HEK293 (cell line): ENCODE measurements at regions not wholly inside any gene's neighbourhood (a gene's known extent, or its start where the extent isn't known, plus 50 kb on each side); places are given as distances from the start of the nearest gene placed in this dataset.

Experiments
- CTCF ChIA-PET: fragments of 350-600 bp; formaldehyde crosslinking; extraction: SDS; loops from one replicate; lab custom pipeline; 2021; ENCODE audit warnings: antibody characterized with exemption; lab: Yijun Ruan, JAX
- POLR2A ChIA-PET: fragments of 300-600 bp; formaldehyde crosslinking; extraction: SDS; loops from one replicate; lab custom pipeline; 2020; ENCODE audit warnings: antibody characterized with exemption, inconsistent platforms; lab: Yijun Ruan, JAX
- H3K27ac ChIP-seq: fragments of 200-500 bp; sonication (Bioruptor generic); 2 replicates; pipeline ENCODE4 v1.5.1; 2014; ENCODE audit warnings: low read depth, low read length, control low read depth, inconsistent platforms; ENCODE audit errors: extremely low read depth
- H3K36me3 ChIP-seq, 2 experiments: fragments of 200-500 bp in 1 of 2; sonication (Bioruptor generic) in 1 of 2; 1 replicate in 1 of 2; 2 replicates in 1 of 2; pipeline ENCODE4 v1.5.1; 2014 to 2017; ENCODE audit warnings: inconsistent platforms in 2 of 2, low read length in 2 of 2; ENCODE audit not compliant: control insufficient read depth in 2 of 2, insufficient read depth in 1 of 2
- H3K4me1 ChIP-seq: fragments of 200-500 bp; sonication (Bioruptor generic); 2 replicates; pipeline ENCODE4 v1.5.1; 2014; ENCODE audit warnings: mild to moderate bottlenecking, low read length, inconsistent platforms; ENCODE audit not compliant: control insufficient read depth, insufficient read depth
- H3K4me3 ChIP-seq: 2 replicates; pipeline ENCODE4 v1.5.1; 2011; ENCODE audit warnings: low read depth, mild to moderate bottlenecking, control low read depth, low read length, moderate library complexity
- H3K9me3 ChIP-seq: fragments of 200-500 bp; sonication (Bioruptor generic); 2 replicates; pipeline ENCODE4 v1.5.1; 2014; ENCODE audit warnings: low read depth, low read length, inconsistent platforms; ENCODE audit not compliant: control insufficient read depth, insufficient read depth
- HIC1 ChIP-seq: fragments of 450-650 bp; formaldehyde crosslinking; IDR thresholded peaks from 2 replicates; pipeline ENCODE4 v1.5.1; 2016; ENCODE audit warnings: missing biosample characterization, missing genetic modification characterization
- PRDM4 ChIP-seq: fragments of 450-650 bp; formaldehyde crosslinking; IDR thresholded peaks from 2 replicates; pipeline ENCODE4 v1.5.1; 2017; ENCODE audit warnings: missing biosample characterization, missing genetic modification characterization
- REPIN1 ChIP-seq: fragments of 450-650 bp; formaldehyde crosslinking; IDR thresholded peaks from 2 replicates; pipeline ENCODE4 v1.5.1; 2017; ENCODE audit warnings: missing biosample characterization, missing genetic modification characterization, low read depth
- SALL2 ChIP-seq: fragments of 450-650 bp; formaldehyde crosslinking; IDR thresholded peaks from 2 replicates; pipeline ENCODE4 v1.5.0; 2017; ENCODE audit warnings: missing biosample characterization, mild to moderate bottlenecking, missing genetic modification characterization, borderline replicate concordance
- YY1 ChIP-seq: fragments of 450-650 bp; formaldehyde crosslinking; IDR thresholded peaks from 2 replicates; pipeline ENCODE4 v1.5.1; 2018; ENCODE audit warnings: missing biosample characterization, missing genetic modification characterization
- ZBTB26 ChIP-seq: fragments of 450-650 bp; formaldehyde crosslinking; optimal IDR thresholded peaks from 2 replicates; pipeline ENCODE3; 2016; ENCODE audit warnings: missing biosample characterization, mild to moderate bottlenecking, missing genetic modification characterization
- ZFP3 ChIP-seq: fragments of 450-650 bp; formaldehyde crosslinking; IDR thresholded peaks from 2 replicates; pipeline ENCODE4 v1.5.1; 2016; ENCODE audit warnings: low read depth, missing biosample characterization, missing genetic modification characterization
- ZNF148 ChIP-seq: fragments of 450-650 bp; formaldehyde crosslinking; IDR thresholded peaks from 2 replicates; pipeline ENCODE4 v1.5.0; 2017; ENCODE audit warnings: missing biosample characterization, missing genetic modification characterization, borderline replicate concordance
- ZNF157 ChIP-seq: fragments of 450-650 bp; formaldehyde crosslinking; IDR thresholded peaks from 2 replicates; pipeline ENCODE4 v1.5.1; 2016; ENCODE audit warnings: missing biosample characterization, missing genetic modification characterization
- ZNF214 ChIP-seq: fragments of 450-650 bp; formaldehyde crosslinking; IDR thresholded peaks from 2 replicates; pipeline ENCODE4 v1.5.1; 2017; ENCODE audit warnings: missing biosample characterization, mild to moderate bottlenecking, missing genetic modification characterization, borderline replicate concordance
- ZNF324 ChIP-seq: fragments of 450-650 bp; formaldehyde crosslinking; IDR thresholded peaks from 2 replicates; pipeline ENCODE4 v1.5.1; 2016; ENCODE audit warnings: missing biosample characterization, missing genetic modification characterization
- ZNF362 ChIP-seq: fragments of 450-650 bp; formaldehyde crosslinking; IDR thresholded peaks from 2 replicates; pipeline ENCODE4 v1.5.1; 2016; ENCODE audit warnings: missing biosample characterization, missing genetic modification characterization
- ZNF416 ChIP-seq: fragments of 450-650 bp; formaldehyde crosslinking; IDR thresholded peaks from 2 replicates; pipeline ENCODE4 v1.5.1; 2016; ENCODE audit warnings: missing biosample characterization, missing genetic modification characterization
- ZNF629 ChIP-seq: fragments of 450-650 bp; formaldehyde crosslinking; IDR thresholded peaks from 2 replicates; pipeline ENCODE4 v1.5.1; 2017; ENCODE audit warnings: missing biosample characterization, missing genetic modification characterization
- ZNF664 ChIP-seq: fragments of 450-650 bp; formaldehyde crosslinking; IDR thresholded peaks from 2 replicates; pipeline ENCODE4 v1.5.1; 2016; ENCODE audit warnings: missing biosample characterization, missing genetic modification characterization
- ZNF677 ChIP-seq: fragments of 450-650 bp; IDR thresholded peaks from 2 replicates; pipeline ENCODE4 v1.5.0; 2018; ENCODE audit warnings: missing biosample characterization, mild to moderate bottlenecking, missing genetic modification characterization, moderate library complexity
- ZSCAN30 ChIP-seq: fragments of 450-650 bp; IDR thresholded peaks from 2 replicates; pipeline ENCODE4 v1.5.1; 2018; ENCODE audit warnings: missing biosample characterization, mild to moderate bottlenecking, missing genetic modification characterization, moderate library complexity
- ZSCAN4 ChIP-seq: fragments of 450-650 bp; formaldehyde crosslinking; IDR thresholded peaks from 2 replicates; pipeline ENCODE4 v1.5.1; 2017; ENCODE audit warnings: missing biosample characterization, missing genetic modification characterization

- TF ChIP-seq PRDM4 (tag by site-specific recombination), result no peak
Measured at GRCh38 chr20:52261792-52262191, 70.2 kb upstream of the ZFP64 start (continued).

- ChIA-PET POLR2A (no interaction called here), CTCF (interaction anchor here (0.6 kb wide), 2 partner anchors 413 to 1403 kb away, joined by 3 read pairs; no protein-coding TSS in a partner anchor)
- no peak overlapping the region for H3K4me3 ChIP-seq
- no peaks in the 10 kb centered on the region for H3K4me1 ChIP-seq
- no peaks in the 10 kb centered on the region for H3K9me3 ChIP-seq
- no peak for TF ChIP-seq ZBTB26 (tag by site-specific recombination)
- no peak for TF ChIP-seq ZNF664
- TF ChIP-seq ZNF362 (tag by site-specific recombination), result no peak
- no peak for TF ChIP-seq ZNF629 (tag by site-specific recombination)
- no peak for TF ChIP-seq SALL2 (tag by site-specific recombination)
- no peak for TF ChIP-seq ZNF416
- TF ChIP-seq ZSCAN4 (tag by site-specific recombination), result no peak
- TF ChIP-seq ZSCAN30, result no peak
- no peak for TF ChIP-seq ZNF157
- no peak for TF ChIP-seq ZNF148 (tag by site-specific recombination)
- no peak for TF ChIP-seq ZNF214 (tag by site-specific recombination)
- TF ChIP-seq REPIN1 (tag by site-specific recombination), result no peak
- TF ChIP-seq ZNF677 (tag by site-specific recombination), result no peak
- no peak for TF ChIP-seq HIC1 (tag by site-specific recombination)
- no peak for TF ChIP-seq ZNF324 (tag by site-specific recombination)
- TF ChIP-seq ZFP3 (tag by site-specific recombination), result no peak
- no peak for TF ChIP-seq YY1 (tag by site-specific recombination)
- H3K27ac ChIP-seq, result no peak overlapping the region
- H3K36me3 ChIP-seq, result no peaks in the 10 kb centered on the region
Measured at GRCh38 chr20:52259295-52259694, 67.7 kb upstream of the ZFP64 start.
